Activated CD8-positive, alpha-beta memory T cell treated with anti-CD3 and anti-CD28 coated beads, Interleukin-2, amount 50 U/mL, for 4 hours (primary cell): ENCODE measurements at regions not wholly inside any gene's neighbourhood (a gene's known extent, or its start where the extent isn't known, plus 50 kb on each side); places are given as distances from the start of the nearest gene placed in this dataset.

Source experiments
- DNase-seq: peaks from one replicate; pipeline ENCODE4 v3.0.0-alpha.2; 2020

GRCh38 chr13:50697746-50698539, 145.5 kb downstream of the DLEU7 start:
- DNase-seq, result no peak

GRCh38 chr13:50699874-50700663, 143.4 kb downstream of the DLEU7 start:
- no peak for DNase-seq

DNA sequence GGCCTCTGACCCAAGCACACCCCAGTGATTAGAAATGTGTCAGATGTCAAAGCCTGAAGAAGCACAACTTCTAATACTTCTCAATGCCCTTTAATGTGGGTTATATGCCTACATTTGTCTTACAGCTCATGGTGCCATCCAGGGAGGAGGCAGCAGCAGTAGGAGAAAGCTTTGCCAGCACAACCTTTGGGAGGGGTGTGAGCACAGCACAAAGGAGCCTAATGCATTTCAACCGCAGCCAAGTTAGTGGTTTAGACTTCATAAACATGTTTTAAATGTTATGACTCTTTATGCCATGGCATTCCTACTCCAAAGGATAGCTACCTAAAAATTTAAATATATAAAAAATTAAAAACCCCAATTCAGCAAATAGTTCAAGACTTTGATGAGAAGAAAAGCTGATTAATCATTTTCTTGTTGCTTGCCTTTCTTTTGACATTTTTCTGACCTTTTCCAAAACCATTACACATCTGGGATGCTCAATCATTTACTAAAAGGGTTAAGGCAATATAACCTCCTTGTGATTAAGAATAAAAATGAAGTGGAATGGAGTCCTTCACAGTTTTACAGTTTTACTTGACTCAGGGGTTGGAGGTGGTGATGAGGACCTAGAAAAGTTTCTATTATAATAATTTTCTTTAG, 142.7 kb downstream of the DLEU7 start:
- no peak for DNase-seq

DNA sequence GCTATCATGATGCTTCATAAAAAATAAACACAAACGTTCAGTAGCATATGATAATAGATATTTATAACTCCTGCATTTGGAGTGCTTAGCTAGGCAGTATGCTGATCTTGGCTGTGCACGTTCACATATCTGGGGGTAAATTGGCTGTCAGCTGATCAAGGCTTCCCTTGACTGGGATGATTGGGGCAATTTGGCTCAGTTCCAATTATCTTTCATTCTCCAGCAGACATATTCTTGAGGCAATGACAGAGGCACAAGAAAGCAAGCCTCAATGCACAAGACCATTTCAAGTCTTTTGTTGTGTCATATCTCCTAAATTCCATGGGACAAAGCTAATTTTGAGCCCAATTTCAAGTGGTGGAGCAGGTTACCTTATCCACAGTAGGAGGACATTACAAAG, 142.0 kb downstream of the DLEU7 start:
- DNase-seq, result no peak

DNA sequence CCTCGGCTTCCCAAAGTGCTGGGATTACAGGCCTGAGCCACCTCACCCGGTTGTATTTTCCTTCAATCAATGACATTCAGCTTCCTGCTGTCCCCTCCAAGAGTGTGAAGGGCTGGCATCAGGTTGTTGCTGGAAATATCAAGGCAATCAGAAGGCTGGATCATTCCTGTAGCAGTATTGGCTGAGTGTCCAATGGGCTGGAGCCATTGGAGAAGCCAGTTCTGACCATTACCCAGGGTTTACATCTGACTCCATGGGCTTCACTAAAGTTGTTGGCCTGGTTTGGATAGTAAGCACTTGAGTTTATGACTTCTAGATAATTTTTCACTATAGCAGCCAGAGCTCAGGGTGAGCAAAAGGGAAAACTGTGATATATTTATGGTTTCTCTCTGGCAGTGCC, 137.0 kb downstream of the DLEU7 start:
- no peak for DNase-seq

DNA sequence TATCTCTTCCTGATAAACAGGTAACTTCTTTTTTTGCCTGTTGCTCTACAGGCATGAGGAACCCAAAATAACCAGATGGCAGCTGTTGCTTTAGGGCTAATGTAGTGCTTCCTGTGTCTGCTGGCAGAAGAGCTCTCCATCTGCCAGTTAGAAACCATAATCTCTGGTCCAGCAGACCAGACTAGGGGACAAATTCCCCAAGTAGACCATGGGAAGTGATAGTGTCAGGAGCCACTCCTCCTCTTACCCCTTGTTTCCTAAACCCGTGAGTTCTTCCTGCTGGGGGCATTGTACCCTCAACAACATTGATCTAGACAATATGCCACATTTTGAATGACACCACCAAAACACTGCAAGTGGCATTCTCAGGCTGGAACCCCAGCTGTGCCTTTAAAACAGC, 135.9 kb downstream of the DLEU7 start:
- no peak for DNase-seq

DNA sequence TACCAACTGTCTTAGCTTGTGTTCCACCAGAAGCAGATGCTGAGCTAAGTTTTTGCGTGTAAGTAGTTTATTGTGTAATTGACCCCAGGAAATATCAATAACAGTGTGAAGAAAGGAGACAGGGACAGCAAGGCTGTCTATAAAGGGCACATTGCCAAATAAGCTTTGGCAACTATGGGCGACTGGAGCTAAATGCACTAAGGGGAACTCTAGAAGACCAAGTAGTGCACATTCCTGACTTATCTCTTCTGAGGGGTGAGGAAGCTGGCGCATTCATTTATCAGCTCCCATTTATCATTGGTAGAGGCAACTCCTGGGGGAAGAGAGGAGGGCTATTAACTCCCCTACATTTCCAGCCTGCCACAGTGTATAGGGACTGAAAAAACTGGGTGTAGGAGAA, 135.0 kb downstream of the DLEU7 start:
- no peak for DNase-seq

DNA sequence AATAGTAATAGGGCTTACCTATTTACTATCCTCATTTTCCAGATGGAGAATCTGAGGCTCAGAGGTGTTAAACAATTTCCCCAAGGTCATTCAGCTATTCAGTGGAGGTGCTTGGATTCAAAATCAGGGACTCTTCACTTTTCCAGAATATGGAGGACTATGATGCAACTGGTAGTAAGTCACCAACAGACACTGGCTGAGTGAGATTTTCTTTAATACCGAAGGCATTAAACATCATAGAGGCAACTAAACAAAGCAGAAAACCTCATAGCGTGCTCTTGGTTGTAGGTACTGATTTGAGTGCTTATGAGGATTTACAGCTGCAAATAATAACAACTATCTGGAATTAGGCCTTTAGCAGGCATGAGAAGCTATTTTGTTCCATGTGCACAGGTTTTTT, 134.4 kb downstream of the DLEU7 start:
- DNase-seq, result no peak

GRCh38 chr13:50711131-50711815, 132.2 kb downstream of the DLEU7 start:
- no peak for DNase-seq

GRCh38 chr13:50711996-50712395, 131.5 kb downstream of the DLEU7 start:
- DNase-seq, result no peak

DNA sequence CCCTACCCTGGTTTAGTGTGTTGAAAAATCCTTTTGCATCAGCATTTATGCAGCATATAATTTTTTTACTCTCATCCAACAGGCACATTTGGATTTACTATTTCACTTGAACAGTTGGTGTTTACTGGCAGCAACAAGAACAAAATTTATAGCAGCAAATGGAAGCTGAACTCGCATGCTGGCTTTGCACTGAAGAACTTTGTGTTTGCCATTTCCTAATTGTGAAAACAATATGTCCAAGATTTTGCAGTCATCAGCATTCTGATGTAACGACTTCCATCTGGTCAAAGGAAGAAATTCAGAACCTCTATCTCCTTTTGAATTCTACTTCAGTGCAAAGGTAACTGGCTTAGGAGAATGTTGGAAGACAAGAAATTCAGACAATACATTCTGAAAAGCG, 131.0 kb downstream of the DLEU7 start:
- no peak for DNase-seq

- DNase-seq, result no peak
Observed at GRCh38 chr13:50712881-50713280, 130.6 kb downstream of the DLEU7 start.

- no peak for DNase-seq
Observed at GRCh38 chr13:50713523-50714248, 129.8 kb downstream of the DLEU7 start.

DNA sequence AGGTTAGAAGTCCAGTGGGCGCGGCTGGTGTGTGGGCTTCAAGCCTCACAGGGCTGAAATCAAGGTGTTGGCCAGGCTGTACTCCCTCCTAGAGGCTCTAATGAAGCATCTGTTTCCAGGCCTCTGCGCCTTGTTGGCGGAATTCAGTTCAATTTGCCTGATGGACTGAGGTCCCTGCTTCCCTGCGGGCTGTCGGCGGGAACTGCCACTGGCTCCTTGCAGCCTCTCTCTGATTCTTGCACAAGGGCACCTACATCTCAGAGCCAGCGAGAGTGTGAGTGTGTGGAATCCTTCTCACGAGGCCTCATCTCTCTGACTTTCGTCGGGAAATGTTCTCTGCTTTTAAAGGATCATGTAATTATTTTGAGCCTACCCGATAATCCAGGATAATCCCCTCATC, 128.6 kb downstream of the DLEU7 start:
- DNase-seq, result no peak

- DNase-seq, result no peak
Observed at GRCh38 chr13:50715402-50716146, 127.9 kb downstream of the DLEU7 start.

DNA sequence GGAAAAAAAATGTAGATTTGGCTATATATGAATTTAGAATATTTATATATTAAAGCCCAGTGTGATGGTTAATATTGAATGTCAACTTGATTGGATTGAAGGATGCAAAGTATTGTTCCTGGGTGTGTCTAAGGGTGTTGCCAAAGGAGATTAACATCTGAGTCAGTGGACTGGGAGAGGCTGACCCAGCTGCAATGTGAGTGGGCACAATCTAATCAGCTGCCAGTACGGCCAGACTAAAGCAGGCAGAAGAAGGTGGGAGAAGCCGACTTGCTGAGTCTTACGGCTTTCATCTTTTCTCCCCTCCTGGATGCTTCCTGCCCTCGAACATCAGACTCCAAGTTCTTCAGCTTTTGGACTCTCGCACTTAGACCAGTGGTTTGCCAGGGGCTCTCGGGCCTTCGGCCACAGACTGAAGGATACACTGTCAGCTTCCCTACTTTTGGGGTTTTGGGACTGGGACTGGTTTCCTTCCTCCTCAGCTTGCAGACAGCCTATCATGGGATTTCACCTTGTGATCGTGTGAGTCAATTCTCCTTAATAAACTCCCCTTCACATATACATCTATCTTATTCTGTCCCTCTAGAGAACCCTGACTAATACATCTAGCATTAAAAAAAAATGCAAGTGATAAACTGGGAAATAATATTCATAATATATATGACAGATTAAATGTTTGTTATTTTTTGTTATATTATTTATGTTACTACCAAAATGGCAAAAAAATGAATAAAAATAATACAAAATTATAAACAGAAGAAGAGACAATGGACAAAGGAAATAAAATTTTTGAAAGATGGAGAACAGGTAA, 122.4 kb downstream of the DLEU7 start:
- no peak for DNase-seq

DNA sequence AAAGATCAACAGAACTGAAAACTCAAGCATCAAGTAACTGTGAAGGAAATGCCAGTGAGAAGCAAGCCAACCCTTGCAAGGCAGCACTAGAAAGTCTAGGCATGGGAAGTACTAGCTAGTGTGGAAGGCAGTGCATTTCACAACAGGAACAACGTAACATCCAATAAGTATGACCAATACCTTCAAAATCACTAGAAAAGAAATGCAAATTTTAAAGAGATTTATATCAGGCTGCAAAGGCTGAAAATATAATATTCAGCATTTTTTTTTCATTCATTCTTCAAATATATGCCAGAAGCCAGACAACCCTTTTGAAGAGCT, 121.9 kb downstream of the DLEU7 start:
- DNase-seq, result no peak

GRCh38 chr13:50722440-50723125, 120.9 kb downstream of the DLEU7 start:
- DNase-seq, result no peak

- no peak for DNase-seq
Observed at GRCh38 chr13:50724438-50724837, 119.1 kb downstream of the DLEU7 start.

- no peak for DNase-seq
Observed at GRCh38 chr13:50724913-50725312, 118.6 kb downstream of the DLEU7 start.

- no peak for DNase-seq
Observed at GRCh38 chr13:50726164-50726563, 117.3 kb downstream of the DLEU7 start.
